ENCODE measurements at regions not wholly inside any gene's neighbourhood (a gene's known extent, or its start where the extent isn't known, plus 50 kb on each side); places are given as distances from the start of the nearest gene placed in this dataset.

GRCh38 chr2:204175552-204176271 lies 239.1 kb downstream of the ICOS start:
- H3K4me3 ChIP-seq (replicated peaks; ENCODE audit: low read depth, low read length), result no peak overlapping the region
- DNase-seq (ENCODE audit: low read depth), result no peak
- no peak for TF ChIP-seq CTCF (IDR thresholded peaks at IDR 0.05; ENCODE audit: low read length, missing control alignments)

GRCh38 chr2:204176306-204176705 lies 239.7 kb downstream of the ICOS start:
- no peak for TF ChIP-seq CTCF (IDR thresholded peaks at IDR 0.05; ENCODE audit: low read length, missing control alignments)
- H3K4me3 ChIP-seq (replicated peaks; ENCODE audit: low read depth, low read length), result no peak overlapping the region
- no peak for DNase-seq (ENCODE audit: low read depth)

GRCh38 chr2:204177251-204177976 lies 240.9 kb downstream of the ICOS start:
- DNase-seq (ENCODE audit: low read depth), result no peak
- H3K4me3 ChIP-seq (replicated peaks; ENCODE audit: low read depth, low read length), result no peak overlapping the region
- TF ChIP-seq CTCF (IDR thresholded peaks at IDR 0.05; ENCODE audit: low read length, missing control alignments), result no peak

GRCh38 chr2:204177977-204178522 lies 241.5 kb downstream of the ICOS start:
- peak; percentile 16 for DNase-seq (ENCODE audit: low read depth)
- H3K4me3 ChIP-seq (replicated peaks; ENCODE audit: low read depth, low read length), result no peak overlapping the region
- TF ChIP-seq CTCF (IDR thresholded peaks at IDR 0.05; ENCODE audit: low read length, missing control alignments), result peak; percentile 48

GRCh38 chr2:204180649-204181048 lies 244.1 kb downstream of the ICOS start:
- TF ChIP-seq CTCF (IDR thresholded peaks at IDR 0.05; ENCODE audit: low read length, missing control alignments), result no peak
- no peak overlapping the region for H3K4me3 ChIP-seq (replicated peaks; ENCODE audit: low read depth, low read length)
- DNase-seq (ENCODE audit: low read depth), result no peak

GRCh38 chr2:204183608-204184007 lies 247.0 kb downstream of the ICOS start:
- TF ChIP-seq CTCF (IDR thresholded peaks at IDR 0.05; ENCODE audit: low read length, missing control alignments), result no peak
- no peak overlapping the region for H3K4me3 ChIP-seq (replicated peaks; ENCODE audit: low read depth, low read length)
- DNase-seq (ENCODE audit: low read depth), result no peak
